Heart left ventricle (tissue), 16 donors: ENCODE measurements at regions not wholly inside any gene's neighbourhood (a gene's known extent, or its start where the extent isn't known, plus 50 kb on each side); places are given as distances from the start of the nearest gene placed in this dataset.

ENCODE experiments used
- ATAC-seq, 4 donors: fragments of 200-7000 bp; cut with Tn5 transposase; one replicate each; pipeline ENCODE4 v1.9.1; 2020 to 2022; ENCODE audit warnings: moderate library complexity in 4 of 4, mild to moderate bottlenecking in 3 of 4, moderate number of reproducible peaks in 1 of 4
- DNase-seq, 5 donors: peaks; one replicate each; pipeline ENCODE4 v3.0.0-alpha.2; 2020
- H3K27ac ChIP-seq, 12 donors: fragments of 200-600 bp; sonication (generic) in 4 of 12; one replicate each; pipeline versions ENCODE4 v1.5.0 to v1.8.0; 2016 to 2022; ENCODE audit warnings: mild to moderate bottlenecking in 2 of 12
- H3K27me3 ChIP-seq, 9 donors: fragments of 200-600 bp; sonication (generic) in 2 of 9; one replicate each; pipeline versions ENCODE4 v1.5.1 to v1.8.0; 2016 to 2022; ENCODE audit warnings: mild to moderate bottlenecking in 3 of 9
- H3K36me3 ChIP-seq, 9 donors: fragments of 200-600 bp; sonication (generic) in 2 of 9; one replicate each; pipeline versions ENCODE4 v1.5.0 to v1.8.0; 2018 to 2022; ENCODE audit warnings: mild to moderate bottlenecking in 2 of 9
- H3K4me1 ChIP-seq, 12 donors: fragments of 200-600 bp; sonication (generic) in 4 of 12; one replicate each; pipeline versions ENCODE4 v1.5.0 to v1.8.0; 2016 to 2022; ENCODE audit warnings: mild to moderate bottlenecking in 3 of 12
- H3K4me3 ChIP-seq, 12 donors: fragments of 200-600 bp; sonication (generic) in 4 of 12; one replicate each; pipeline versions ENCODE4 v1.5.0 to v1.8.0; 2017 to 2022; ENCODE audit warnings: mild to moderate bottlenecking in 9 of 12, moderate library complexity in 4 of 12
- H3K9me3 ChIP-seq, 12 donors: fragments of 200-600 bp; sonication (generic) in 4 of 12; one replicate each; pipeline versions ENCODE4 v1.5.0 to v1.8.0; 2016 to 2022; ENCODE audit warnings: mild to moderate bottlenecking in 1 of 12
- CTCF ChIP-seq, 12 donors: fragments of 200-600 bp; sonication (generic) in 4 of 12; IDR thresholded peaks; one replicate each; pipeline versions ENCODE4 v1.5.0 to v1.8.0; 2018 to 2022; ENCODE audit warnings: antibody characterized with exemption in 12 of 12, mild to moderate bottlenecking in 5 of 12
- POLR2A ChIP-seq, 2 donors: fragments of 450-650 bp; IDR thresholded peaks; one replicate each; pipeline ENCODE4 v1.6.1; 2017; ENCODE audit warnings: antibody characterized with exemption in 2 of 2, mild to moderate bottlenecking in 2 of 2, moderate library complexity in 2 of 2
- WGBS, 4 donors: extraction: QIAGEN DNeasy Blood & Tissue Kit in 2 of 4; methylation state at CpG; one replicate each; pipeline versions ENCODE4 v1.1.5 to v1.1.7; 2013 to 2018; 5-methylcytosine and 5-hydroxymethylcytosine counted together
- intact Hi-C, 10 donors: fragments of 100-400 bp; cut with DNase I; formaldehyde crosslinking; loops; one replicate each; pipeline versions ENCODE4 v1.11.1 to v1.14.2; 2022
- donor health status: ischemic (EF 13 %, LVEDD 7.1; RV severe dilation, severe dysfunction).
- donor health status: healthy with polysubstance abuse.
- donor health status: DM: no; HTN: yes; CAD: no.
- donor health status: DM: no; HTN: no; CAD: no.
- donor health status: ischemic (EF 25% LVEDD 6.9; RV normal size, moderate dysfunction).
- donor health status: ischemic (EF 25% LVEDD 5.7; RV mildly dilated, moderate dysfunction).
- donor health status: healthy.
- donor health status: DM: yes; HTN: yes; CAD: no.
- donor health status: ischemic (EF 35%, LVEDD 5.7; RV mildly dilated, moderate dysfunction).
- donor health status: nonischemic (EF 11% LVEDD 7.7; RV severe dilation, severe dysfunction).
- donor health status: DM: yes; HTN: yes; CAD: no.
- donor health status: PGD.
- donor health status: ischemic (EF 29% LVEDD 5.4; RV normal size, mild dysfunction).
- donor health status: nonischemic (EF 23%, LVEDD 6.1; RV moderate dilation, normal function).

GRCh38 chr4:184309241-184310170 lies 91.8 kb upstream of the ENPP6 start:
- Histone ChIP-seq H3K4me1 (peaks cover 0 to 26% (median 2%) of the 10 kb centered on the region in 12 donors), H3K36me3 (no peaks in the 10 kb centered on the region), H3K4me3 (no peak overlapping the region), H3K9me3 (peaks cover 0 to 6% (median 0%) of the 10 kb centered on the region in 12 donors), H3K27ac (no peak overlapping the region), H3K27me3 (no peaks in the 10 kb centered on the region)
- intact Hi-C loops, result loop anchor here in 1 of 10 donors (1.0 kb wide), 1 partner anchor 229 kb away; no protein-coding TSS in a partner anchor
- DNase-seq, result no peak
- TF ChIP-seq POLR2A (IDR thresholded peaks at IDR 0.05) (no peak), CTCF (IDR thresholded peaks at IDR 0.05) (no peak)
- no peak for ATAC-seq
- 94 to 97% (median 96%) methylated on average over 11 of the region's 11 CpGs for WGBS, 4 donors

GRCh38 chr4:184306949-184307348 lies 89.3 kb upstream of the ENPP6 start:
- ATAC-seq (no peak), DNase-seq (no peak)
- 72 to 88% (median 86%) methylated on average over 3 of the region's 3 CpGs for WGBS, 4 donors
- intact Hi-C loops, result no loop called here
- peaks cover 0 to 21% (median 0%) of the 10 kb centered on the region in 12 donors for H3K9me3 ChIP-seq
- no peaks in the 10 kb centered on the region for H3K27me3 ChIP-seq
- H3K4me3 ChIP-seq, result no peak overlapping the region
- H3K4me1 ChIP-seq, result peaks cover 0 to 15% (median 2%) of the 10 kb centered on the region in 12 donors
- no peak overlapping the region for H3K27ac ChIP-seq
- no peaks in the 10 kb centered on the region for H3K36me3 ChIP-seq
- TF ChIP-seq CTCF (IDR thresholded peaks at IDR 0.05) (no peak), POLR2A (IDR thresholded peaks at IDR 0.05) (no peak)

GRCh38 chr4:184306470-184306869 lies 88.8 kb upstream of the ENPP6 start:
- H3K4me3 ChIP-seq, result no peak overlapping the region
- H3K27ac ChIP-seq, result no peak overlapping the region
- no peaks in the 10 kb centered on the region for H3K36me3 ChIP-seq
- H3K4me1 ChIP-seq, result peaks cover 0 to 14% (median 2%) of the 10 kb centered on the region in 12 donors
- intact Hi-C loops, result no loop called here
- no peaks in the 10 kb centered on the region for H3K27me3 ChIP-seq
- DNase-seq (no peak), ATAC-seq (no peak)
- peaks cover 0 to 21% (median 0%) of the 10 kb centered on the region in 12 donors for H3K9me3 ChIP-seq
- no peak for TF ChIP-seq CTCF (IDR thresholded peaks at IDR 0.05)
- TF ChIP-seq POLR2A (IDR thresholded peaks at IDR 0.05), result no peak
- 85 to 100% (median 92%) methylated on average over 1 of the region's 1 CpG for WGBS, 4 donors

GRCh38 chr4:184300816-184301215 lies 83.1 kb upstream of the ENPP6 start:
- ATAC-seq (no peak), DNase-seq (no peak)
- H3K27ac ChIP-seq, result no peak overlapping the region
- TF ChIP-seq CTCF (IDR thresholded peaks at IDR 0.05) (no peak), POLR2A (IDR thresholded peaks at IDR 0.05) (no peak)
- H3K9me3 ChIP-seq, result peaks cover 0 to 21% (median 0%) of the 10 kb centered on the region in 12 donors
- intact Hi-C loops, result no loop called here
- WGBS, 4 donors, result 98 to 100% (median 99%) methylated on average over 6 of the region's 6 CpGs
- no peaks in the 10 kb centered on the region for H3K36me3 ChIP-seq
- no peak overlapping the region for H3K4me3 ChIP-seq
- peaks cover 0 to 6% (median 0%) of the 10 kb centered on the region in 12 donors for H3K4me1 ChIP-seq
- no peaks in the 10 kb centered on the region for H3K27me3 ChIP-seq
